ENCODE measurements at regions not wholly inside any gene's neighbourhood (a gene's known extent, or its start where the extent isn't known, plus 50 kb on each side); places are given as distances from the start of the nearest gene placed in this dataset.

- no peak for ATAC-seq
- TF ChIP-seq E2F8 (IDR thresholded peaks at IDR 0.05; ENCODE audit: low read depth, partially characterized antibody) (no peak), EP300 (IDR thresholded peaks at IDR 0.05; ENCODE audit: borderline replicate concordance in 1 of 2, control insufficient read depth in 1 of 2, low read depth in 2 of 2, low read length in 2 of 2) (no peak), ETV6 (conservative IDR thresholded peaks at IDR 0.05 in 1 of 2, IDR thresholded peaks at IDR 0.05 in 1 of 2; ENCODE audit: borderline replicate concordance in 1 of 2, low read depth in 1 of 2) (no peak)
- no peak for FAIRE-seq
- Histone ChIP-seq H3K79me2 (ENCODE audit: control insufficient read depth, insufficient read depth, low read length) (no peaks in the 10 kb centered on the region), H3K27me3 (replicated peaks in 1 of 2; ENCODE audit: control insufficient read depth in 2 of 2, insufficient read depth in 2 of 2, low read length in 1 of 2) (peaks cover 2 to 5% of the 10 kb centered on the region in 2 experiments; a peak in 1 of 4 replicates), H3K9ac (ENCODE audit: control insufficient read depth, insufficient read depth, low read length) (no peak overlapping the region), H4K20me1 (ENCODE audit: control insufficient read depth, insufficient read depth) (no peaks in the 10 kb centered on the region), H3K4me1 (ENCODE audit: control insufficient read depth, insufficient read depth, low read length) (peaks cover 17% of the 10 kb centered on the region), H3K4me3 (no peak overlapping the region), H3K27ac (ENCODE audit: control insufficient read depth, insufficient read depth) (no peak overlapping the region), H2AFZ (ENCODE audit: control insufficient read depth, low read depth, low read length) (no peak overlapping the region), H3K4me2 (ENCODE audit: control insufficient read depth, insufficient read depth) (no peak overlapping the region), H3K36me3 (ENCODE audit: control insufficient read depth in 2 of 2, insufficient read depth in 2 of 2, low read length in 1 of 2) (no peaks in the 10 kb centered on the region), H3K9me3 (replicated peaks; ENCODE audit: control insufficient read depth, insufficient read depth, low read length) (no peaks in the 10 kb centered on the region)
- in situ Hi-C loops (cut with MboI) (no loop called here), intact Hi-C loops (cut with micrococcal nuclease; ENCODE audit: unreplicated experiment) (no loop called here)
- WGBS (ENCODE audit: insufficient coverage, insufficient replicate concordance, low lambda C conversion rate, missing lambda C conversion rate): 40% methylated on average over 7 of the region's 7 CpGs
- BruUV-seq (replicated peaks): no TSS peak
- DNase-seq (ENCODE audit: low read depth, low spot score): no peak
- SMC1A ChIA-PET (ENCODE audit: uncharacterized antibody, unreplicated experiment): no interaction called here
- RAD21 ChIA-PET (ENCODE audit: unreplicated experiment): no interaction called here
- CTCF ChIA-PET: no interaction called here
- POLR2A ChIA-PET: no interaction called here
Measured at GRCh38 chr20:1807394-1807793, 87.8 kb upstream of the SIRPA start.

GRCh38 chr20:1806456-1806855 is 88.8 kb upstream of the SIRPA start:
- no peak for ATAC-seq
- no peak for FAIRE-seq
- DNase-seq (ENCODE audit: low read depth, low spot score): no peak
- POLR2A ChIA-PET: interaction anchor here (0.7 kb wide), 1 partner anchor 145 kb away, joined by 4 read pairs; no protein-coding TSS in a partner anchor
- TF ChIP-seq SRF (IDR thresholded peaks at IDR 0.05; ENCODE audit: low read depth in 2 of 2, low read length in 2 of 2): no peak
- TF ChIP-seq CREB1 (IDR thresholded peaks at IDR 0.05; ENCODE audit: low read depth): no peak
- no peak for TF ChIP-seq RCOR1 (conservative IDR thresholded peaks at IDR 0.05; ENCODE audit: low read depth, low read length)
- TF ChIP-seq SP1 (IDR thresholded peaks at IDR 0.05; ENCODE audit: low read depth, low read length): no peak
- no peak for TF ChIP-seq RUNX3 (IDR thresholded peaks at IDR 0.05; ENCODE audit: low read length)
- TF ChIP-seq MYB (IDR thresholded peaks at IDR 0.05; ENCODE audit: borderline replicate concordance, low read depth, low read length): no peak
- TF ChIP-seq SIX5 (IDR thresholded peaks at IDR 0.05; ENCODE audit: low read depth, low read length, severe bottlenecking): no peak
- no peak for TF ChIP-seq ZNF24 (IDR thresholded peaks at IDR 0.05)
- no peak for TF ChIP-seq BMI1 (IDR thresholded peaks at IDR 0.05; ENCODE audit: borderline replicate concordance)
- no peak for TF ChIP-seq NRF1 (conservative IDR thresholded peaks at IDR 0.05; ENCODE audit: low read depth, low read length)
- no peak for TF ChIP-seq RB1 (IDR thresholded peaks at IDR 0.05; ENCODE audit: borderline replicate concordance)
- CTCF ChIA-PET: no interaction called here
- H3K4me1 ChIP-seq (ENCODE audit: control insufficient read depth, insufficient read depth, low read length): peaks cover 18% of the 10 kb centered on the region
- H3K27me3 ChIP-seq (replicated peaks in 1 of 2; ENCODE audit: control insufficient read depth in 2 of 2, insufficient read depth in 2 of 2, low read length in 1 of 2): peaks cover 2% of the 10 kb centered on the region in 2 experiments; a peak in 1 of 4 replicates
- RAD21 ChIA-PET (ENCODE audit: unreplicated experiment): no interaction called here
- in situ Hi-C loops (cut with MboI): no loop called here
- 51% methylated on average over 7 of the region's 7 CpGs for WGBS (ENCODE audit: insufficient coverage, insufficient replicate concordance, low lambda C conversion rate, missing lambda C conversion rate)
- no peak overlapping the region for H3K4me3 ChIP-seq
- H3K79me2 ChIP-seq (ENCODE audit: control insufficient read depth, insufficient read depth, low read length): no peaks in the 10 kb centered on the region
- H2AFZ ChIP-seq (ENCODE audit: control insufficient read depth, low read depth, low read length): no peak overlapping the region
- SMC1A ChIA-PET (ENCODE audit: uncharacterized antibody, unreplicated experiment): interaction anchor here (0.6 kb wide), 1 partner anchor 64 kb away, joined by 3 read pairs; no protein-coding TSS in a partner anchor
- intact Hi-C loops (cut with micrococcal nuclease; ENCODE audit: unreplicated experiment): no loop called here
- H3K27ac ChIP-seq (ENCODE audit: control insufficient read depth, insufficient read depth): no peak overlapping the region
- no peaks in the 10 kb centered on the region for H3K9me3 ChIP-seq (replicated peaks; ENCODE audit: control insufficient read depth, insufficient read depth, low read length)
- H4K20me1 ChIP-seq (ENCODE audit: control insufficient read depth, insufficient read depth): no peaks in the 10 kb centered on the region
- no peak overlapping the region for H3K9ac ChIP-seq (ENCODE audit: control insufficient read depth, insufficient read depth, low read length)
- H3K36me3 ChIP-seq (ENCODE audit: control insufficient read depth in 2 of 2, insufficient read depth in 2 of 2, low read length in 1 of 2): no peaks in the 10 kb centered on the region
- BruUV-seq (replicated peaks): no TSS peak
- H3K4me2 ChIP-seq (ENCODE audit: control insufficient read depth, insufficient read depth): no peak overlapping the region

All from GM12878 (cell line).